ENCODE measurements at regions not wholly inside any gene's neighbourhood (a gene's known extent, or its start where the extent isn't known, plus 50 kb on each side); places are given as distances from the start of the nearest gene placed in this dataset.
"Not testable (repeated sequence)": the region's sequence is repeated elsewhere in the genome, so short reads cannot be mapped to it uniquely, and the experiment has no call there.

- no peak for DNase-seq (ENCODE audit: low spot score in 2 of 2)
- 68 to 79% methylated on average over 12 to 13 of the region's 13 CpGs for WGBS, 2 donors
- TF ChIP-seq EP300 (IDR thresholded peaks at IDR 0.05) = no peak
- no peak for TF ChIP-seq CTCF (IDR thresholded peaks at IDR 0.05)
- no peak for TF ChIP-seq POLR2A (IDR thresholded peaks at IDR 0.05)
These were observed 133.4 kb downstream of the RTP5 start for GRCh38 chr2:242002944-242003343.

GRCh38 chr2:242004223-242004901, 134.8 kb downstream of the RTP5 start:
- H3K27ac ChIP-seq = no peak overlapping the region
- DNase-seq (ENCODE audit: low spot score in 2 of 2) = no peak
- no peak overlapping the region for H3K4me3 ChIP-seq
- H3K27me3 ChIP-seq = no peaks in the 10 kb centered on the region
- no peaks in the 10 kb centered on the region for H3K4me1 ChIP-seq
- WGBS, 2 donors = 80 to 83% methylated on average over 22 of the region's 30 CpGs
- H3K36me3 ChIP-seq = no peaks in the 10 kb centered on the region
- TF ChIP-seq EP300 (IDR thresholded peaks at IDR 0.05) = no peak
- no peak for TF ChIP-seq POLR2A (IDR thresholded peaks at IDR 0.05)
- no peak for TF ChIP-seq CTCF (IDR thresholded peaks at IDR 0.05)
- H3K9me3 ChIP-seq = no peaks in the 10 kb centered on the region

More at GRCh38 chr2:242002944-242003343, 133.4 kb downstream of the RTP5 start:
- Histone ChIP-seq H3K27ac (no peak overlapping the region), H3K36me3 (no peaks in the 10 kb centered on the region), H3K27me3 (no peaks in the 10 kb centered on the region), H3K4me3 (no peak overlapping the region), H3K9me3 (no peaks in the 10 kb centered on the region), H3K4me1 (no peaks in the 10 kb centered on the region)

GRCh38 chr2:242004902-242005230, 135.3 kb downstream of the RTP5 start:
- 72 to 81% methylated on average over 7 of the region's 7 CpGs for WGBS, 2 donors
- DNase-seq (ENCODE audit: low spot score in 2 of 2) = no peak

GRCh38 chr2:242006091-242006634, 136.6 kb downstream of the RTP5 start:
- not testable (repeated sequence) for H3K4me1 ChIP-seq; H3K36me3 ChIP-seq; H3K4me3 ChIP-seq; H3K27ac ChIP-seq; DNase-seq (ENCODE audit: low spot score in 2 of 2); H3K9me3 ChIP-seq; H3K27me3 ChIP-seq
- WGBS, 2 donors = 82 to 84% methylated on average over 10 to 16 of the region's 25 CpGs

More at GRCh38 chr2:242004902-242005230, 135.3 kb downstream of the RTP5 start:
- H3K9me3 ChIP-seq = no peaks in the 10 kb centered on the region
- no peak overlapping the region for H3K4me3 ChIP-seq
- no peaks in the 10 kb centered on the region for H3K36me3 ChIP-seq
- no peaks in the 10 kb centered on the region for H3K27me3 ChIP-seq
- H3K4me1 ChIP-seq = no peaks in the 10 kb centered on the region
- no peak for TF ChIP-seq POLR2A (IDR thresholded peaks at IDR 0.05)
- TF ChIP-seq CTCF (IDR thresholded peaks at IDR 0.05) = no peak
- TF ChIP-seq EP300 (IDR thresholded peaks at IDR 0.05) = no peak
- no peak overlapping the region for H3K27ac ChIP-seq

- DNase-seq (ENCODE audit: low spot score in 2 of 2); H3K4me1 ChIP-seq; H3K27ac ChIP-seq; H3K4me3 ChIP-seq; H3K27me3 ChIP-seq; H3K36me3 ChIP-seq; H3K9me3 ChIP-seq: not testable (repeated sequence)
- 83% methylated on average over 20 of the region's 24 CpGs; no CpG with 5 or more reads in 1 of the 2 donors for WGBS, 2 donors
These were observed 139.4 kb downstream of the RTP5 start for GRCh38 chr2:242008908-242009307.

- not testable (repeated sequence) for H3K4me1 ChIP-seq; H3K4me3 ChIP-seq; H3K27ac ChIP-seq; H3K9me3 ChIP-seq; H3K36me3 ChIP-seq; H3K27me3 ChIP-seq; DNase-seq (ENCODE audit: low spot score in 2 of 2)
- WGBS, 2 donors = 75 to 83% methylated on average over 12 to 17 of the region's 24 CpGs
These were observed 140.3 kb downstream of the RTP5 start for GRCh38 chr2:242009846-242010245.

- not testable (repeated sequence) for H3K4me1 ChIP-seq; H3K4me3 ChIP-seq; H3K9me3 ChIP-seq; DNase-seq (ENCODE audit: low spot score in 2 of 2); H3K36me3 ChIP-seq; H3K27me3 ChIP-seq; H3K27ac ChIP-seq
- 75 to 85% methylated on average over 25 to 29 of the region's 29 CpGs for WGBS, 2 donors
These were observed 141.0 kb downstream of the RTP5 start for GRCh38 chr2:242010252-242011166.
